ENCODE measurements at regions not wholly inside any gene's neighbourhood (a gene's known extent, or its start where the extent isn't known, plus 50 kb on each side); places are given as distances from the start of the nearest gene placed in this dataset.

DNA sequence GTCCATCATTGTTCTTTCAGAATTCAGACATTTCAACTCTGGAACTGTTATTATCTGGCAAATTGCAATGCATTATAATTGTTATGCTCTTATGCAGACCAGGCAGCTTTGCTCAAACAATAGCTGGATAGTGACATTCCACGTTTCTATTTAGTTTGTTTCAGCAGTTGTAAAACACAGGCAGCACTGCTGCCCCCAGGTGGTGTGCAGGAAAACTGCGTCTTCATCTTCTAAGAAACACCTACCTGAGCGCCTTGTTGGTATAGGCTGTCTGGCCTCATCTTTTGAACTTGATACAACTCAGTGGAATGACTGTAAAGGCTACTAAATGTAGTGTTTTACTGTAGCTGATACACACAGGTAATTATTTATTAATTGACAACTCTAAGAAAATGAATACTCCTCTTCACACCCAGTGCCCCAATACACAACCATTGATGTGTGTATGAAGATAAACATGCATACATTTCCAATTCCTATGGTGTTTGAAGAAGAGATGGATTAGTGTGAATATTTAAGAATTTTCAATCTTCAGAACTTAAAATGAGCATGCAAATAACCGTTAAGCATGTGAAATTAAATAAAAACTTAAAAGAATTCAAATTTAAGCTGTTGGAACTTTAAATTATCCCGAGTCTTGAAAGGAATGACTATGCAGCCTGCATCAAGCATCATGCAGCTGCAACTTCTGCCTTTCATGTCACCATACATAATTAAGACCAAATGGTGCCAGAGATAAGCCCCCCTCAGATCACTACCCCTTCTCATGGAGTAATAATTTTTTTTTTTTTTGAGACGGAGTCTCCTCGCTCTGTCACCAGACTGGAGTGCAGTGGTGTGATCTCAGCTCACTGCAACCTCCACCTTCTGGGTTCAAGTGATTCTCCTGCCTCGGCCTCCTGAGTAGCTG lies 85.6 kb downstream of the CD8B2 start:
- H3K4me3 ChIP-seq, result no peak overlapping the region

DNA sequence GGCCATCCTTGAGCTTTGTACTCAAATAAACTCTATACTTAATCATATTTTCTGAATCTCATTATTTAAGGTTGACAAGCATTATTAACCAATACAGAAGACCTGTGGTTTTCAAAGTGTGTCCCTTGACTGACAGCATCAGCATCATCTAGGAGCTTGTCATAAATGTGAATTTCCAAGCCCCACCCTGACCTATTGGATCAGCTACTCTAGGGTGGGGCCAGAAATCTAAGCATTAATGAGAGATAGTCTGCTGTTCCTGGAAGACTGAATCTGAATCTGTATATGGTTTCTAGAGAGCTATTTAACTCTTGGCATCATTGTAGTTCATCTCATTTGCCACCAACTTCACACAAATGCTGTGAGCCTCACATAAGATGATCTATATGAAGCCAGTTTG lies 86.6 kb downstream of the CD8B2 start:
- Histone ChIP-seq H3K4me1 (no peaks in the 10 kb centered on the region), H3K4me3 (no peak overlapping the region), H3K4me2 (no peak overlapping the region), H3K27ac (no peak overlapping the region), H3K9me3 (no peaks in the 10 kb centered on the region)
- ChIA-PET POLR2A (no interaction called here), CTCF (interaction anchor here (0.6 to 3.0 kb wide), 4 partner anchors 9 to 30 kb away, joined by 3 to 16 read pairs (median 8); no protein-coding TSS in a partner anchor)
- DNase-seq (ENCODE audit: low read depth in 1 of 2, low spot score in 1 of 2) (no peak), ATAC-seq (no peak), FAIRE-seq (no peak)
- TF ChIP-seq, protein P1, sequence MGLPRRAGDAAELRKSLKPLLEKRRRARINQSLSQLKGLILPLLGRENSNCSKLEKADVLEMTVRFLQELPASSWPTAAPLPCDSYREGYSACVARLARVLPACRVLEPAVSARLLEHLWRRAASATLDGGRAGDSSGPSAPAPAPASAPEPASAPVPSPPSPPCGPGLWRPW (IDR thresholded peaks at IDR 0.05), result no peak
- no peak for TF ChIP-seq FOSB (CRISPR knock-in tag; IDR thresholded peaks at IDR 0.05)
- no peak for TF ChIP-seq NPAS2 (CRISPR knock-in tag; IDR thresholded peaks at IDR 0.05; ENCODE audit: borderline replicate concordance)
- no peak for TF ChIP-seq NFE2L2 (conservative IDR thresholded peaks at IDR 0.05; ENCODE audit: low read length)
- TF ChIP-seq, protein P2, sequence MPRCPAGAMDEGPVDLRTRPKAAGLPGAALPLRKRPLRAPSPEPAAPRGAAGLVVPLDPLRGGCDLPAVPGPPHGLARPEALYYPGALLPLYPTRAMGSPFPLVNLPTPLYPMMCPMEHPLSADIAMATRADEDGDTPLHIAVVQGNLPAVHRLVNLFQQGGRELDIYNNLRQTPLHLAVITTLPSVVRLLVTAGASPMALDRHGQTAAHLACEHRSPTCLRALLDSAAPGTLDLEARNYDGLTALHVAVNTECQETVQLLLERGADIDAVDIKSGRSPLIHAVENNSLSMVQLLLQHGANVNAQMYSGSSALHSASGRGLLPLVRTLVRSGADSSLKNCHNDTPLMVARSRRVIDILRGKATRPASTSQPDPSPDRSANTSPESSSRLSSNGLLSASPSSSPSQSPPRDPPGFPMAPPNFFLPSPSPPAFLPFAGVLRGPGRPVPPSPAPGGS (IDR thresholded peaks at IDR 0.05), result no peak
- TF ChIP-seq MYC (IDR thresholded peaks at IDR 0.05; ENCODE audit: borderline replicate concordance, low read length), result no peak
- TF ChIP-seq EP300 (IDR thresholded peaks at IDR 0.05), result no peak
- TF ChIP-seq GATA3 (IDR thresholded peaks at IDR 0.05; ENCODE audit: borderline replicate concordance), result no peak
- TF ChIP-seq BHLHE40 (IDR thresholded peaks at IDR 0.05; ENCODE audit: low read depth, low read length), result no peak
- TF ChIP-seq CBX2 (IDR thresholded peaks at IDR 0.05; ENCODE audit: borderline replicate concordance, low read depth), result no peak

More for the DNA sequence above, 85.6 kb downstream of the CD8B2 start:
- FAIRE-seq (no peak), ATAC-seq (peak; percentile 58 to 65; a peak in 3 of 6 replicates), DNase-seq (ENCODE audit: low read depth in 1 of 2, low spot score in 1 of 2) (peak; percentile 21 to 44)
- Histone ChIP-seq H3K4me2 (no peak overlapping the region), H3K4me1 (no peaks in the 10 kb centered on the region), H3K27ac (no peak overlapping the region), H3K9me3 (no peaks in the 10 kb centered on the region)
- ChIA-PET CTCF (interaction anchor here (0.8 to 4.2 kb wide), 7 partner anchors 9 to 467 kb away, joined by 3 to 30 read pairs (median 6); no protein-coding TSS in a partner anchor), POLR2A (no interaction called here)
- 35% methylated on average over 8 of the region's 8 CpGs for WGBS (ENCODE audit: missing lambda C conversion rate)
- TF ChIP-seq RAD21 (conservative IDR thresholded peaks at IDR 0.05 in 1 of 2, IDR thresholded peaks at IDR 0.05 in 1 of 2) (peak; percentile 28 to 41; a peak in 2 of 5 replicates), ZNF302 (CRISPR knock-in tag; IDR thresholded peaks at IDR 0.05) (no peak), TFCP2L1 (CRISPR knock-in tag; IDR thresholded peaks at IDR 0.05) (no peak), NFE2L2 (conservative IDR thresholded peaks at IDR 0.05; ENCODE audit: low read length) (no peak), RCOR1 (IDR thresholded peaks at IDR 0.05; ENCODE audit: low read depth, low read length) (no peak), SMC3 (IDR thresholded peaks at IDR 0.05) (peak; percentile 40; the same call in 2 of the 3 replicates), KDM5A (IDR thresholded peaks at IDR 0.05) (no peak), RARB (CRISPR knock-in tag; IDR thresholded peaks at IDR 0.05) (no peak), TP53 (CRISPR knock-in tag; IDR thresholded peaks at IDR 0.05) (no peak), RNF2 (IDR thresholded peaks at IDR 0.05; ENCODE audit: borderline replicate concordance, low read depth) (no peak), POLR2A (IDR thresholded peaks at IDR 0.05; ENCODE audit: low read length) (no peak), BHLHE40 (IDR thresholded peaks at IDR 0.05; ENCODE audit: low read depth, low read length) (no peak)
- TF ChIP-seq, protein P3, sequence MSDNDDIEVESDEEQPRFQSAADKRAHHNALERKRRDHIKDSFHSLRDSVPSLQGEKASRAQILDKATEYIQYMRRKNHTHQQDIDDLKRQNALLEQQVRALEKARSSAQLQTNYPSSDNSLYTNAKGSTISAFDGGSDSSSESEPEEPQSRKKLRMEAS (IDR thresholded peaks at IDR 0.05), result no peak
- TF ChIP-seq, protein P4, sequence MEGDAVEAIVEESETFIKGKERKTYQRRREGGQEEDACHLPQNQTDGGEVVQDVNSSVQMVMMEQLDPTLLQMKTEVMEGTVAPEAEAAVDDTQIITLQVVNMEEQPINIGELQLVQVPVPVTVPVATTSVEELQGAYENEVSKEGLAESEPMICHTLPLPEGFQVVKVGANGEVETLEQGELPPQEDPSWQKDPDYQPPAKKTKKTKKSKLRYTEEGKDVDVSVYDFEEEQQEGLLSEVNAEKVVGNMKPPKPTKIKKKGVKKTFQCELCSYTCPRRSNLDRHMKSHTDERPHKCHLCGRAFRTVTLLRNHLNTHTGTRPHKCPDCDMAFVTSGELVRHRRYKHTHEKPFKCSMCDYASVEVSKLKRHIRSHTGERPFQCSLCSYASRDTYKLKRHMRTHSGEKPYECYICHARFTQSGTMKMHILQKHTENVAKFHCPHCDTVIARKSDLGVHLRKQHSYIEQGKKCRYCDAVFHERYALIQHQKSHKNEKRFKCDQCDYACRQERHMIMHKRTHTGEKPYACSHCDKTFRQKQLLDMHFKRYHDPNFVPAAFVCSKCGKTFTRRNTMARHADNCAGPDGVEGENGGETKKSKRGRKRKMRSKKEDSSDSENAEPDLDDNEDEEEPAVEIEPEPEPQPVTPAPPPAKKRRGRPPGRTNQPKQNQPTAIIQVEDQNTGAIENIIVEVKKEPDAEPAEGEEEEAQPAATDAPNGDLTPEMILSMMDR (IDR thresholded peaks at IDR 0.05), result peak; percentile 60
- TF ChIP-seq, protein P5, sequence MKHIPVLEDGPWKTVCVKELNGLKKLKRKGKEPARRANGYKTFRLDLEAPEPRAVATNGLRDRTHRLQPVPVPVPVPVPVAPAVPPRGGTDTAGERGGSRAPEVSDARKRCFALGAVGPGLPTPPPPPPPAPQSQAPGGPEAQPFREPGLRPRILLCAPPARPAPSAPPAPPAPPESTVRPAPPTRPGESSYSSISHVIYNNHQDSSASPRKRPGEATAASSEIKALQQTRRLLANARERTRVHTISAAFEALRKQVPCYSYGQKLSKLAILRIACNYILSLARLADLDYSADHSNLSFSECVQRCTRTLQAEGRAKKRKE (CRISPR knock-in tag; IDR thresholded peaks at IDR 0.05; ENCODE audit: low read depth), result no peak
